SH-SY5Y (cell line): ENCODE measurements at regions not wholly inside any gene's neighbourhood (a gene's known extent, or its start where the extent isn't known, plus 50 kb on each side); places are given as distances from the start of the nearest gene placed in this dataset.

Experiments used
- GATA2 ChIP-seq: IDR thresholded peaks from 2 replicates; pipeline ENCODE4 v1.6.1; 2011; ENCODE audit warnings: mild to moderate bottlenecking, low read depth, low read length
- GATA3 ChIP-seq: IDR thresholded peaks from 2 replicates; pipeline ENCODE4 v1.6.1; 2011; ENCODE audit warnings: low read depth, mild to moderate bottlenecking, low read length, moderate library complexity

DNA sequence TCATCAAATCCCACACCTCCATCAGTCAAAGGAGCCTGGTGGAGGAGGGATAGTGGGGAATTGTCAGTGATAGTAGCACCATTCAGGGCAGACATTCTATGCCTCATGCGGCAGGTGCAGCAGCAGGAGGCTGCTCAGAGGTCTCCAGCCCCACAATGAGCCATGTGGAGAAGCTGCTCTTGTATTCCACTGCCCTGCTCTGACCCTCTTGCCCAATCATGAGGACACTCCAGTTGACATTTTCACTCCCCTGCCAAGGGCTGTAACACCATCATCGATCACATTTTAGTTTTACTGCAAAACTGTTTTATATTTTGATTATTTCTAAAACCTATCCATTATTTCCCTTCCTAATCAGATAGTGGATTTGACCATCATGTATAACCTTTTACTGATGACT is 487.6 kb upstream of the KLHL29 start:
- no peak for TF ChIP-seq GATA3
- no peak for TF ChIP-seq GATA2
